HG03558 (cell line): ENCODE measurements at regions not wholly inside any gene's neighbourhood (a gene's known extent, or its start where the extent isn't known, plus 50 kb on each side); places are given as distances from the start of the nearest gene placed in this dataset.
"Not testable (repeated sequence)": the region's sequence is repeated elsewhere in the genome, so short reads cannot be mapped to it uniquely, and the experiment has no call there.

Experiments
- ATAC-seq: cut with Tn5 transposase; IDR thresholded peaks from one replicate; pipeline ENCODE4 v1.9.1; 2021; ENCODE audit warnings: moderate number of reproducible peaks; ENCODE audit not compliant: unreplicated experiment; ENCODE audit errors: extremely low read depth

DNA sequence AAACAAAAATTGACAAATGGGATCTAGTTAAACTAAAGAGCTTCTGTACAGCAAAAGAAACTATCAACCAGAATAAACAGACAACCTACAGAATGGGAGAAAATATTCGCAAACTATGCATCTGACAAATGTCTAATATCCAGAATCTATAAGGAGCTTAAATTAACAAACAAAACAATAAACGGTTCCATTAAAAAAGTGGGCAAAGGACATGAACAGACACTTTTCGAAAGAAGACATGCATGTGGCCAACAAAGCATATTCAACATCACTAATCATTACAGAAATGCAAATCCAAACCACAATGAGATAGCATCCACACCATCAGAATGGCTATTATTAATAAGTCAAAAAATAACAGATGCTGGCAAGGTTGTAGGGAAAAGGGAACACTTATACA, 50.5 kb upstream of the MED13L start:
- not testable (repeated sequence) for ATAC-seq

DNA sequence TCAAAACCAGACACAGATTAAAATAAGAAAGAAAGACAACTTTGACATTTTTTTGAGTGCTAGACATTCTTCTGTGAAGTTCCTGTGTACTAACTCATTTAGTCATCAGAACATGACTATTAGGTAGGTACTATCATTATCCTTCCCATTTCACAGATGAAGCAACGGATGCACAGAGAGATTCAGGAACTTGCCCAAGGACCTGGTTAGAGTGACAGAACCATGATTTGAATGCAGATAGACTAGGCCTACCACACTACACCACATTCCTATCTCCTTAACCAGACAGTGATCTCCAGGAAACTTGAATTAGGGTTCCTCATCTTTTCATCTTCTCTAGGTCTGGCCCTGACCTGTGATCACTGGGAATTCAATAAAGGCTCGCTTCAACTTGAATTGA, 54.4 kb upstream of the MED13L start:
- ATAC-seq, result no peak

DNA sequence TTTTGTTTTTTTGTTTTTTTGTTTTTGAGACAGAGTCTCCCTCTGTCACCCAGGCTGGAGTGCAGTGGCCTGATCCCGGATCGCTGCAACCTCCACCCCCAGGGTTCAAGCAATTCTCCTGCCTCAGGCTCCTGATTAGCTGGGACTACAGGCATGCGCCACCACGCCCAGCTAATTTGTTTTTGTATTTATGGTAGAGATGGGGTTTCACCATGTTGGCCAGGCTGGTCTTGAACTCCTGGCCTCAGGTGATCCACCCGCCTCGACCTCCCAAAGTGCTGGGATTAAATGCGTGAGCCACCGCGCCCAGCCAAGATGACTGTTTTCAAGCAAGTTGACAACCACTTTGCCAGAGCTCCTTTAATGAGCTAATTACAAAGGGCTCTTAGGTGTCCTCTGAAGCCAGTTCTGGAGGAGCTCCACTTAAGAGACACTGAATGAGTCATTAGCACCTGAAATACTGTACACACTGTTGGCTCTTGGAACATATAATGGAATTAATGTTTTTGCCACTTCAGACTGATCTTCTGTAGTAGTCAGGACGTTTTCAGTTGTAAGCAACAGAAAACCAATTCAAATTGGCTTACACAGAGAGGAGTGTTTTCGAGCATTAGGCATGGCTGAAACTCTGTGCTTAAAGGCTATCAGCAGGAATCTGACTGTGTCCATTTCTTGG, 55.4 kb upstream of the MED13L start:
- no peak for ATAC-seq

DNA sequence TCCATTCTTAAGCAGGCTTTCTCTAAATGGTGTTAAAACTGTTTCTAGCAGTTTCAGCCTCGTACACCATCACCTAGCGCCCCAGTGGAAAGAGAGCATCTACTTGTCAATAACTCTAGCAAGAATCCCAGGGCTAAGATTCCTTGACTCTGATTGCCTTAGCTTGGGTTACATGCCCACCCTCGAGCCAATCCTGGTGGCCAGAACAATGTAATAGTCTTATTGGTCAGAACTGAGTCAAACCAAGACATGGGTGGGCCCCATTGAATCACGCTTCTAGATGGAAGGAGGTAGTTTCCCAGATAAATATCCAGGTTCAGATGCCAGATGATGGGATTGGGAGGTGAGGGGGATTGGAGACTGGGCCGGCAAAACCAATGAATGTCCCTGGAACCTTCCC, 55.9 kb upstream of the MED13L start:
- ATAC-seq, result no peak

DNA sequence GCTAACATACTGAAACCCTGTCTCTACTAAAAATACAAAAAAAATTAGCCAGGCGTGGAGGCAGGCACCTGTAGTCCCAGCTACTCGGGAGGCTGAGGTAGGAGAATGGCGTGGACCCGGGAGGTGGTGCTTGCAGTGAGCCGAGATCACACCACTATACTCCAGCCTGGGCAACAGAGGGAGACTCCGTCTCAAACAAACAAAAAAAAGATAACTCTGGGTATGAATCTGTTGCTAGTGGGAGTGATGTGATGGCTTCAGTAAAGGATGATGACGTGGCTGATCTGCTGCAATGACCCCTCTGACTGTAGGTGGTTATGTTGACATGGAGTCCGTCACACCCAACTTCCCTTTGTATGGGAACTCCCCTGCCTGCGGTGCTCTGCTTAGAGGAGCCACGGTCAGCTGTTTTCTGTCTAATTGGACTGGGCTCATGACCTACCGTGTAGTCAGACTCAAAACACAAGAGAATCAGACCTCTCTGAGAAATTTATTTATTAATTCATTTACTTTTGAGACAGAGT, 59.1 kb upstream of the MED13L start:
- peak; percentile 51 for ATAC-seq

DNA sequence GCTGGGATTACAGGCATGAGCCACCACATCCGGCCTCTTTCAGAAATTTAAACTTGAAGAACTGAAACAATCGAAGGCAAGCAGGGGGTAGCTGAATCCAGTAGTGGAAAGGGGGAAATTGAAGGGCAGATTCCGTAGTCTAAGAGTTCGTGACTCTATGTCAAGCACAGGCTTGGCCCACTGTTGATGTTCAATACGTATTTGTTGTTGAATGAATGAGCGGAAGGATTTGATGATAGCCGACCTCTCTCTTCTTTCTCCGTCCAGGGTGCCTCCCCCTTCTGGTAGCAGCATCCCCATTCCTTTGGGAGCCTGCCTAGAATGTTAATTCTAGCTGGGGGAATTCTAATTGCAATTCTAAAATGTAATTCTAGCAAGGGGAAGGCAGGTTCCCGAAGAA, 59.8 kb upstream of the MED13L start:
- no peak for ATAC-seq

DNA sequence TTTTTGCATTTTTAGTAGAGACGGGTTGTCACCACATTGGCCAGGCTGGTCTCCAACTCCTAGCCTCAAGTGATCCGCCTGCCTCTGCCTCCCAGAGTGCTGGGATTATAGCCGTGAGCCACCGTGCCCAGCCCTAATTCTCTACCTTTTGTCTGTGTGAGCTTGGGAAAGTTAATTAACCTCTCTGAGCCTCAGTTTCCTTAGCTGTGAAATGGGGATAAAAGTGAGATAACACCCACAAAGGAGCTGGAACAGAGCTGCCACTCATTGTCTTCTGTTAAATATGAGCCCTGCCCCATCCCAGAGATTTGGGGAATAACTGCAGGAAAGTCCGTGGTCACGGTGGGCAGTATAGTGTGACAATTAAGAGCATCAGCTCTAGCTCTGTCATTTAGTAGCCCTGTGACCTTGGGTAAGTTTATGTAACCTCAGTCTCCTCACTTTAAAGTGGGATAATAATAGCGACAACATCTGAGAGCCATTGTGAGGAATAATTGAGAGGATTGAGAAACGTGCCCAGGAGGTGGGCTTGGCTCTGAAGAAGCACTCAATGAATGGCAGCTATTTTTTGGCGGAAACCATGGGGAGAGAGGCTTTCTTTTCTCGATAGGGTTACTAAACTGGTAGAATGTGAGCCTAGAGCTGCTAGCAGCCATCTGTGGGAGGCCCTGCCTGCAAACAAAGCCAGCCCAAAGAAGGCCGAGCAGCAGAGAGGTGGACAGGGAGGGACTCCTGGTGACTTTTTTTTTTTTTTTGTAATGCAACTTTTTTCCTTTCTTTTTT, 60.8 kb upstream of the MED13L start:
- ATAC-seq, result no peak

DNA sequence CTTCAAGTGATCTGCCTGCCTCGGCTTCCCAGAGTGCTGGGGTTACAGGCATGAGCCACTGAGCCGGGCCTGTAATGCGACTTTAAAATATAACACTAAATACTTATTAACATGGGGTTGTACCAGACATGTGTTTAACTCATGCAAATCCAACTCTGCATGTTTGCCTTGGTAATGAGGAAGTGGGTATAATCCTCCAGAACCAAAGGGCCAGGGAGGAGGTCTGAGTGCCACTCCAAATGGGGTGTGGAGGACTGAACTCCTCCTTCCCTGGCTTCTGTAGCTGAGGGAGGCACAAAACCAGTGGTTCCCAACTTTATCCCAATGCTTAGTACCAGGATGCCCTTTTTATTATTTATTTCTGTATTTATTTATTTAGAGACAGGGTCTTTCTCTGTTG, 61.6 kb upstream of the MED13L start:
- no peak for ATAC-seq

DNA sequence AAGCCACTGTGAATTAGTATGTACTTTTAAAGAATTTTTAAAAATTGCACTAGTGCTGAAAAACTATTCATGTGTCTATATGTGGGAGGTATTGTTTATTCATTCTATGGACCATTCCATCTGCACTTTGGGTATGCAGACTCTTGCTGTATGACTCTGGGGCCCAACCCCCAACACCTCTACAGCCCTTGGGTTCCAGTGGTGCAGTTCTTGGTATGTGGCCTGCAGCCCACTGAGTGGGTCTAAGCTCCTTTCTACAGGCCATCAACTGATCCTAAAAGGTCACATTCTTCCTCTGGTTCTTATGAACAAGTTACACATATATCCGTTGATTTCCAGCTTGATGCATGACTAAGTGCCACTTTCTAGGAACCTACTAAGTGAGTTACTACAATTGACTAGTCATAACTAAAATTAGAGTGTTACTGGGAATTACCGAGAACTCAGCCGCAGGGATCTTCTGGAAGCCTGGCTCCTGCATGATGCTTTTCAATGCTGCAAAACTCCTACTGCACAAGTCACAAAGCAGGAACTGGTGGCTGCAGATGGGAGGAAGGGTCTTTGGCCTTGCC, 62.4 kb upstream of the MED13L start:
- ATAC-seq, result no peak

DNA sequence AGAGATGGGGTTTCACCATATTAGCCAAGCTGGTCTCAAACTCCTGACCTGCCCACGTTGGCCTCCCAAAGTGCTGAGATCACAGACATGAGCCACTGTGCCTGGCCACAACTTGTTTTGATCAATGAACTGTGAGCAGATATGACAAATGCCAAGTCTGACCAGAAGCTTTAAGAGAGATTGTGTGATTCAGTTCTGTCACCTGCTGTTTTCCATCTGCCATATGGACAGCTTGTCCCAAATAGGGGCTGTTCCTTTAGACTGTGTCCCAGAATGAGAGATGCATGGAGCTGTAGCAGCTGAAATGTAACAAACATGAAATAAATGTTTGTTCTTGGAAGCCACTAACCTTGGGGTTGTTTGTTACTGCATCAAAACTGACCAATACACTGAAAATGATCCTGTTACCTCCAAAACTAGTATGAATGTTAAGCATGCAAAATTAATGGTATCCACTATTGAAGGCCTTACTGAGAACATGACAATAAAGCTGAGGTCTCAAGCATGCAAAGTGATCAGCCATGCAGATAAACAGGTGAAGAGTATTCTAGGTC, 65.9 kb upstream of the MED13L start:
- ATAC-seq, result no peak

DNA sequence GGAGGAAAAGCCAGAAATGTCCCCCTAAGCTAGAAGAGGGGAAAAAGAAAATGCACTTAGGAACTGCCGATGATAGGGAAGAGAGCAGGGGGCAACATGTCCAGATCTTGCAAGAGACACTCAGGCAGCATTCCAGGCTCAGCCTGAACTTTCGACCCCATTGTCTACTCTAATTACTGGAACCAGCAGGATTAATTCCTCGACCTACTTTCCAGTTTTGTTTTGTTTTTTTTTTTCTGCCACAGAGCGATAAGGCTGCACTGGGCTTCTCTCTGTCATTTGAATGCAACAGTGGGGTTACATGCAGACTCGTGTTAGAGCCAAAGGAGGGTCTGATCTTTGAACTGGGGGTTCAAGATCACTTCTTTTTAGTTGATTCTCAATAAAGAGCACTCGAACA, 68.7 kb upstream of the MED13L start:
- ATAC-seq, result no peak

DNA sequence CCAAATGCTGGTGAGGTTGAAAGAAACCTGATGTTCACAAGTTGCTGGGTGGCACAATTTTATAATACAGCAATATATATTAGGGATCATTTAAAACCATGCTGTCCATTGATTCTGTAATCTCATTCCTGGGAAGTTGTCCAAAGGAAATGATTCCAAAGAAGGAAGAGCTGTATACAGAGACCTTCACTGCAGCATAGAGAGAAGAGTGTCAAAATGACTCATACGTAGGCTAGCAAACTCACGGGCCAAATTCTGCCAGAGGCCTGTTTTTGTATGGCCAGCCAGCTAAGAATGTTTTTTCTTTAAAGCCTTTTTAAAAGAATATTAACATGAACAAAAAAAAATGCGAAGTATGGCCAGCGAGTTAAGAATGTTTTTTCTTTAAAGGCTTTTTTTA, 69.2 kb upstream of the MED13L start:
- no peak for ATAC-seq

DNA sequence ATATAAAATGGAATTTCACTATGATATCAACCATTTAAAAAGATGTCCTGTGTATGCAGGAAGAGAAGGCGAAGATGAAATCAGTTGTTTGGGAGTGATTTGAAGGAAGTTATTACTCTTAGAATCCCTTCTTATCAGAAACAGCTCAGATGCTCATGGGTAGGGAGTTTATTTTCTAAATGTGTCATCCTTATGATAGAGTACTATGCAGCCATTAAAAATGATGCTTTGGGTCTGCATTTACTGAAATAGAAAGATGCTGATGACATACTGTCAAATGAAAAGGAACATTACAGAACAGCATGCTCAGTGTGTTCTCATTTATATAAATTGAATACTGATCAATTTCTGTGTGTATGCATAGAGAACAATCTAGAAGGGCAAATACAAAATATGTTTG, 69.8 kb upstream of the MED13L start:
- ATAC-seq, result no peak

DNA sequence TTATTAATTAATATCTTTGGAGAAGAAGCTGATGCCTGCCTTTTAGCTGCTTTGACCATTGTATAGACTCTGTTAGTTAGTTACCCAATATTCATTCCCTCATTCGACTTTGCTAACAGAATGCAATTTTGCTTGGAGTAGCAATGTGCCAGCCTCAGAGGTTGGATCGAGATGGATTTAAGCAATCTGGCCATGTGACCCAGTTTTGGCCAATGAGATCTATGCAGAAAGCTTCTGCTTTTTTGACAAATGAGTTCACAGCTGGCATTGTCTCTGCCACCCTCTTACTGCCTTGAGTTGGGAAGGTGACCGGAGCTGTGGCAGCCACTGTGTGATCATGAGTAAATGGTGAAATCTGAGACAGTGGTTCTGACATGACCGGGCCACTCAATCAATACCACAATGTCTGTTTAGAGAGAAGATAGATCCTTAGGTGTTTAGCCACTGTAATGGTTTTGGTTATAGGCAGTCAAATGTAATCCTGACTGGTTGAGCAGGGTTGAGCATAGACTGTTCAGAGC, 74.9 kb upstream of the MED13L start:
- no peak for ATAC-seq

DNA sequence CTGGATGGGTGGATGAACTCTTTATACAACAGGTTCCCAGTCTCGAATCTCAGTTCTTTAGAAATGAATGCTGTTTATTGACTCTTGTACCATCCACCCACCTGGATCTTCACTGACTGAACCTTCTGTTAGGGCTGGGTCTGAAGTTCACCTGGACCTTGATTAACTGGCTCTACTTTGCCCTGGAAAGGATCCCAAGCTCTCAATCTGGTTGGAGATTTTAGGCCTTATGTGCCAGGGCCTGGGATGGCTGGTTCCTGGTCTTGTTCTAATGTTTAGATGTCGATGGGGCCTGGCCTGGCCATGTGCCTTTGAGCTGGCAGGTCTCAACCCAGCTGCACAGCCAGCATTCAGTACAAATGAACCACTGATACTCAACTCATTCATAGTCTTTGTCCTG, 76.5 kb upstream of the MED13L start:
- no peak for ATAC-seq

DNA sequence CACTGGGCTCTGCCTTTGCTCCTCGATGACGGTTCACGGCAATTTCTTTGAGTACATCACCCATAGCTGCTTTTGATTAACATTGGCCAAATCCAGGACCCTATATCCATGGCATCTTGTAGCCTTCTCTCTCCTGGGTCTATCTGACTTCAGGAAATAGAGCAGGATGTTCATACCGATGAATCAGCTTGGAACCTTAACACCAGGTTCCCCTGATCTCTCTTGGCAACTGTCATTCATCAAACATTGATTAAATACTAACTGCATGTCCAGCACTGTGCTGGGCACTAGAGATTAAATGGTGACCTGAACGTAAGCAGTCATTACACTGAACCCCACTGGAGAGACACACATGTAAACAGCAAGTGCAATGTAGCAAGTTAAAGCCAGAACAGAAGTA, 77.0 kb upstream of the MED13L start:
- no peak for ATAC-seq

DNA sequence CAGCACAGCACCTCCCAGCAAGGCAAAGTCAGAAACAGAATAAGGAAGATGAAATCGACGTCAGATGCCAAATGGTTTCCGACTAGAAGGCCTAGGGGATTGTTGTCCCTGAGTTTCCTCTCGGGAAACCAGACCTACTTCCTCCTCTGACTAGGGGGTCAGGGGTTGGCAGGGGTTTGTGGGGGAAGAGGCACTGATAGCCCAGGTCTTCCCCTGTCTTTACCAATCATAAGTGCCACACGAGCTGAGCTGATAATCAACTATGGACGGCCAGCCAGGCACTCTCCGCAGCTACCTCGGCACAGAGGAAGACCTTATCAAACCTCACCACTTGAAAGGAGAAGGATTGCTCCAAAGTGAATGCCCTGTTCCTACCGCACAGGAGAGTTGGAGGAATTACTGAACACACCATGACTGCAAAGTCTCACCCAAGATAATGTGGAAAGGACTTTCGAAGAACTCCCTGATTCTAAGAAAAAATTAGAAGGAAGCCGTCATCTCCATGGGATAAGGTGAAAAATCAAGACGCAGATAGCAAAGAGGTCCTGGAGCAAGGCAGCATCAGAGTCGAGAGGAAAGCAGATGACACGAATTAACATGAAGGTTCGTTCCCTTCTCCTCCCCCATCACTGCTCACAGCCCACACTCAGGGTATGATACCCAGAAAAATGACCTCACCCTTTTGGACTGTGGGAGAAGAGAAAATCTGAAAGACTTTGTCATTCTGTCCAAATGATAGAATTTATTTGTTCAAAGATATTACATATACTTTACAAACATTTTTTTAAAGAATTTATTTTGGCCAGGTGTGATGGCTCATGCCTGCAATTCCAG, 77.7 kb upstream of the MED13L start:
- no peak for ATAC-seq

DNA sequence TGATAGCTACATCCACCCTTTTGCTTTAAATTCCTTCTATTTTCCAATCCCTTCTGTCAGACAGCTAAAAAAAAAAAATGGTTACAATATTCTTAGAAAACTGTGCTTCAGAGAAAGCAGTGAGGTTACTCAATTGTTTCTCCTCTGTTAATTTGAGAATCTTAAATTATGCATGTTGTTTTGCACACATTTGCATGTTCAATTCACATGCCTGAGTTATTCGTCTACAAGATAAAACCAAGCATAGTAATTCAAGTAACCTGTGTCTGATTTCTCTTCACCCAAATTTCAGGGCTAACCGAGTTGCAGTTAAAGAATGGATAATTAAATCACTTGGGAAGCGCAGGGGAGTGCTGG, 81.0 kb upstream of the MED13L start:
- ATAC-seq, result no peak

DNA sequence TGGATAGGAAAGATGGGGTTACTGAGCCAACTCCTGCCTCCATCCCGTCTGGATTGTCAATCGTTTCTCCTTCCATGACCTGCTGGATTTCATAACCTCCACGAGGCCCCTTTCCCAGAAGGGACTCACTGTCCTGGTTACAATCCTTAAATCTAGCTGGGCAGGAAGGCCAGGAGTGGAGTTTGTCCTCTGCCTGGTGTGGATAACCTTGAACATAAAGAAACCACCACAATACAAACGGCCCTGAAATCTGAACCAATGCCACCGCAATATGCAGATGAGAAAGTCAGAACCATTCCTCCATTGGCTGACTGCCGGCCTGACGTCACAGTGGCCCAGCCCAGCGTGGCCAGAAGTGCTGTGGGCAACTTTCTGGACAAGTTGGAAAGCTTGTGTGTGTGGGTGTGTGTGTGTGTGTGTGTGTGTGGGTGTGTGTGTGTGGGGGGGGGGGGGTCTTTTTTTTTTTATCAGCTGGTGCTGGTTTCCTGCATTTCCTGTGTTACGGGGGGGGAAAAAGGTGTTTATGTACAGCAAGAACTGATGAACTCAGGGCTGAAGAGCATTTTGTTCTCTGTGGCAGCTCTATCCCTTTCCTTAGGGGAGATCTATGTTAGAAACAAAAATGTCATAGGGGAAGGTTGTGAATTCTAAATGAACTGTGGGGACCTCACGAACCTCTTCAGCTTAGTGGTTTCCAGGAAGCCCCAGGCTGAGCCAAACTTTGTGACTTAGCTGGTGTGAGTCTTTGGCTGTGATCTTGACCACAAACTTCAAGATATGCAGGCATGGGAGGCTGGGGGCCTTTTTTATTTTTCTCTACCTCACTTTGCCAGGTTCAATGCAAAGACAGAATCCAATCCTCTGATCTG, 81.6 kb upstream of the MED13L start:
- no peak for ATAC-seq
